Thyroid gland (tissue), 4 donors: ENCODE measurements at regions not wholly inside any gene's neighbourhood (a gene's known extent, or its start where the extent isn't known, plus 50 kb on each side); places are given as distances from the start of the nearest gene placed in this dataset.

Source experiments
- DNase-seq, 2 donors: peaks; one replicate each; pipeline ENCODE4 v3.0.0-alpha.2; 2019
- H3K27ac ChIP-seq, 3 donors: fragments of 200-600 bp; sonication (generic); 1 replicate in 2 of 3; 2 replicates in 1 of 3; pipeline ENCODE4 v1.5.1; 2016 to 2019; ENCODE audit warnings: mild to moderate bottlenecking in 1 of 3, moderate library complexity in 1 of 3
- H3K27me3 ChIP-seq: fragments of 200-600 bp; sonication (generic); one replicate; pipeline ENCODE4 v1.5.1; 2019
- H3K36me3 ChIP-seq, 2 donors: fragments of 200-600 bp; sonication (generic); one replicate each; pipeline ENCODE4 v1.5.1; 2016 to 2019
- H3K4me1 ChIP-seq, 2 donors: fragments of 200-600 bp; sonication (generic); one replicate each; pipeline ENCODE4 v1.5.1; 2017 to 2019
- H3K4me3 ChIP-seq, 3 donors: fragments of 200-600 bp; sonication (generic); replicated peaks in 1 of 3; 1 replicate in 2 of 3; 2 replicates in 1 of 3; pipeline ENCODE4 v1.5.1; 2016; ENCODE audit warnings: mild to moderate bottlenecking in 1 of 3
- H3K9me3 ChIP-seq: fragments of 200-600 bp; sonication (generic); one replicate; pipeline ENCODE4 v1.5.1; 2017
- POLR2A ChIP-seq, 2 donors: fragments of 450-650 bp; IDR thresholded peaks; one replicate each; pipeline ENCODE4 v1.6.1; 2017; ENCODE audit warnings: antibody characterized with exemption in 2 of 2, mild to moderate bottlenecking in 2 of 2, moderate library complexity in 1 of 2
- WGBS, 2 donors: methylation state at CpG; one replicate each; pipeline ENCODE4 v1.1.5; 2017; 5-methylcytosine and 5-hydroxymethylcytosine counted together
- intact Hi-C: fragments of 100-400 bp; cut with DNase I; formaldehyde crosslinking; loops from one replicate; pipeline ENCODE4 v1.15.1; 2023
- TF ChIP-seq, protein P1 (sequence below), 6 experiments: fragments of 200-600 bp in 3 of 6; fragments of 450-650 bp in 3 of 6; sonication (generic) in 3 of 6; IDR thresholded peaks; one replicate each; pipeline ENCODE4 v1.5.1; 2016 to 2019; ENCODE audit warnings: antibody characterized with exemption in 6 of 6, mild to moderate bottlenecking in 2 of 6, inconsistent platforms in 1 of 6, moderate library complexity in 1 of 6

DNA sequence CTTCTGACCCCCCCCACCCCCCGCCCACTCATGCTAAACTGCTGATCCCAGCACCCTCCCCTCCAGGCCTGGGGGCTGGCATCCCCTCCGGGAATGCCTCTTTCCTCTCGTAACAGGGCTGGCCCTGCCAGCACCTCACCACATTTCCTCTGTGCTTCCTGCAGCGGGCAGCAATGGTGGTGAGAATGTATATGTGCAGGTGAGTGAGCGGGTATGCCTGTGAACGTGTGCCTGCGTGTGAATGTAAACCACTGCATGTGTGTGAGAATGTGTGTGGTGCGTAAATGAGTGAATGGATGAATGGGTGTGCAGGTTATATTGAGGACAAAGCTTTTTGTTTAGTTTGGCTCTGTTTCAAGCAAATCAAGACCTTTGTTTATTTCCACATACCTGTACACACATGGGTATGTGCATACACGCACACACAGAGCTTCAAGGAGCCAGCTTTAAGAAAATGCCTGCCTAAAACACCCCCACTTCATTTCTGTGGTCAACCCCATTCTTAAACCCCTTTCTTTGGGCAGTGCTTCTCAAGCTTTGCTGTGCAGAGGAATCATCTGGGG lies 95.7 kb upstream of the SHB start:
- Histone ChIP-seq H3K36me3 (no peaks in the 10 kb centered on the region), H3K27ac (no peak overlapping the region), H3K27me3 (no peaks in the 10 kb centered on the region), H3K9me3 (no peaks in the 10 kb centered on the region), H3K4me1 (no peaks in the 10 kb centered on the region), H3K4me3 (no peak overlapping the region)
- DNase-seq, result no peak
- TF ChIP-seq, protein P1, sequence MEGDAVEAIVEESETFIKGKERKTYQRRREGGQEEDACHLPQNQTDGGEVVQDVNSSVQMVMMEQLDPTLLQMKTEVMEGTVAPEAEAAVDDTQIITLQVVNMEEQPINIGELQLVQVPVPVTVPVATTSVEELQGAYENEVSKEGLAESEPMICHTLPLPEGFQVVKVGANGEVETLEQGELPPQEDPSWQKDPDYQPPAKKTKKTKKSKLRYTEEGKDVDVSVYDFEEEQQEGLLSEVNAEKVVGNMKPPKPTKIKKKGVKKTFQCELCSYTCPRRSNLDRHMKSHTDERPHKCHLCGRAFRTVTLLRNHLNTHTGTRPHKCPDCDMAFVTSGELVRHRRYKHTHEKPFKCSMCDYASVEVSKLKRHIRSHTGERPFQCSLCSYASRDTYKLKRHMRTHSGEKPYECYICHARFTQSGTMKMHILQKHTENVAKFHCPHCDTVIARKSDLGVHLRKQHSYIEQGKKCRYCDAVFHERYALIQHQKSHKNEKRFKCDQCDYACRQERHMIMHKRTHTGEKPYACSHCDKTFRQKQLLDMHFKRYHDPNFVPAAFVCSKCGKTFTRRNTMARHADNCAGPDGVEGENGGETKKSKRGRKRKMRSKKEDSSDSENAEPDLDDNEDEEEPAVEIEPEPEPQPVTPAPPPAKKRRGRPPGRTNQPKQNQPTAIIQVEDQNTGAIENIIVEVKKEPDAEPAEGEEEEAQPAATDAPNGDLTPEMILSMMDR (IDR thresholded peaks at IDR 0.05), result no peak
- TF ChIP-seq POLR2A (IDR thresholded peaks at IDR 0.05), result no peak
- WGBS, 2 donors, result 82 to 88% methylated on average over 9 of the region's 9 CpGs
- intact Hi-C loops, result no loop called here

DNA sequence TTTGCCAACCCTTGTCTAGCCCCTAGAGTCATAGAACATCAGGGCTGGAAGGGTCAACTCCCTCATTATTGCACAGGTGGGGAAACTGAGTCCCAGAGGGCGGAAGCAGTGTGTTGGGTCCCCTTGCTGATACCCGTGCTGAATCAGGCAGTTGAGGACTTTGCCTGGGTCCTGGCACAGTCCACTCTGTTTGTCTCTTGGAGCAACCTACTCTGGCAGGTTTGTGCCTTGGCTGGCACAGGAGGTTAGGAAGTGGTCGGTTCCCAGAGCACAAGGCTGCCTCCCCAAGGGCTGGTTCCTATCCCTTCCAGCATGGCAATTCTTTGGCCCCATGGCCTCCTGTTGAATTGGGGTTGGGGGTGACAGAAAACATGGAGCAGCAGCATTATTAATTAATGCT lies 94.5 kb upstream of the SHB start:
- intact Hi-C loops, result no loop called here
- Histone ChIP-seq H3K27ac (no peak overlapping the region), H3K4me3 (no peak overlapping the region), H3K27me3 (no peaks in the 10 kb centered on the region), H3K9me3 (no peaks in the 10 kb centered on the region), H3K4me1 (no peaks in the 10 kb centered on the region), H3K36me3 (no peaks in the 10 kb centered on the region)
- TF ChIP-seq, protein P1 (IDR thresholded peaks at IDR 0.05), result no peak
- no peak for TF ChIP-seq POLR2A (IDR thresholded peaks at IDR 0.05)
- WGBS, 2 donors, result 83 to 84% methylated on average over 3 of the region's 3 CpGs
- DNase-seq, result no peak

DNA sequence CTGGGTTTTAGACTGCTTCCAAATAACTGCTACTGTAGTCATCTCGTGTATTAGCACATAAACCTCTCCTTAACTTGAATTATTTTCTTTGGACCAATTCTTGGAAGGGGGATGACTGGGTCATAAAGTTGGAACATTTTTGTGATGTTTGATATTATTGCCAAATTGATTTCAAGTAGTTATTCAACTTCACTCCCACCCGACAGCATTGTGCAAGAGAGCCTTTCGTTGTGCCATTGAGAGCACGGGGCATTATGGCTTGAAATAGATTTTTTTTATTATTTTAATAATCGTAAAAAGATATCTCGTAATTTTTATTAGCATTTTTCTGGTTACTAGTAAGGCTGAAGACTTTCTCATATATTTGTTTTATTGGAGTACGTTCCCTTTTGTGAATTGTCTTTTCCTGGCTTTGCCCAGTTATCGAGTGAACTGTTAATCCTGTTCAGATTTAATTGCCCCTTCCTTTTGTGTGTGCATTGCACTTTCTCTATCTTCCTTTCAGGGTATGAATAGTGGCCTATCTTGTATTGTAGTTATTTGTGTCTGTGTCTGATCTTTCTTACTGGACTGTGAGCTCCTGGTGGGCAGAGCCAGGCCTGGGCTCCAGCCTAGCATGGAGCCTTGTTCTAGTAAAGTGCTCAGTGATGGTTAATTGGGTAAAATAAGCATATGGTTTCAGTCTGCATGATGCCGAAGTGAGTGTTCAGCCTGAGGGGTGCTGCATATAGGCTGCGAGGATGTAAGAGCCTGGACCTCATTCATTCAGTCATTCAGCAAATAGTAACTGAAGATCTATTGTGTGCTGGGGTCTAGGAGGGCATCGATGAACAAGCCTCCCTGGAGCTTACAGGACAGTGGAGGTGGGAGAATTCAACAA lies 93.5 kb upstream of the SHB start:
- DNase-seq, result no peak
- WGBS, 2 donors, result 77 to 82% methylated on average over 11 of the region's 11 CpGs
- no peaks in the 10 kb centered on the region for H3K4me1 ChIP-seq
- intact Hi-C loops, result no loop called here
- H3K36me3 ChIP-seq, result no peaks in the 10 kb centered on the region
- no peak overlapping the region for H3K27ac ChIP-seq
- TF ChIP-seq, protein P1 (IDR thresholded peaks at IDR 0.05), result no peak
- no peak for TF ChIP-seq POLR2A (IDR thresholded peaks at IDR 0.05)
- no peaks in the 10 kb centered on the region for H3K27me3 ChIP-seq
- H3K9me3 ChIP-seq, result no peaks in the 10 kb centered on the region
- no peak overlapping the region for H3K4me3 ChIP-seq

DNA sequence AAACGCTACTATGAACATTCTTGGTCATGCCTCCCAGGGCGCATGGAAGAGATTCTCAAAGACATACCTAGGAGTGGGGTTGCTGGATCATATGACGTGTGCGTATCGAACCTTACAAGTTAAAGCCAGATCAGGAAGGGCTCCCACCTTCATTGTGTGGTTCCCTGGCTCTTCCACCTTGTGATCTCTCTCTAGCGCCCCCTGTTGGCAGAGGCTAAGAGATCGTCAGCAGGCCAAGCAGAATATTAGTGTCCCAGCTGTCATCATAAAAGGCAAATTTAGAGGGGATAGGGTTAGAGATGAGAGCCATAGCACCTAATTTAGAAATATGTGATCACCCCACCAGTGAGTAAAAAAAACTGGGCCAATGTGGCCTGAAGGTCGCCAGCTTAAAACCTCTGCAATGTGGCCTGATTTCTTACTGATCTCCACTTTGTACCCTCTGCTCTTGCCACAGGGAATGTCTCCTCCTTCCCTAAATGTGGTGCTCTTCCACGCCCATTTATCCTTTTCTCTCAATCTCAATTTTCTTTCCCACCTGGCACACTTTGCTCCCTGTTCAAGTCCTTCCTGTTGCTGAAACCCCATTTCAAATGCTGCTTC lies 91.7 kb upstream of the SHB start:
- Histone ChIP-seq H3K9me3 (no peaks in the 10 kb centered on the region), H3K4me3 (no peak overlapping the region), H3K27ac (no peak overlapping the region), H3K27me3 (no peaks in the 10 kb centered on the region), H3K4me1 (no peaks in the 10 kb centered on the region), H3K36me3 (no peaks in the 10 kb centered on the region)
- intact Hi-C loops, result no loop called here
- TF ChIP-seq POLR2A (IDR thresholded peaks at IDR 0.05), result no peak
- TF ChIP-seq, protein P1 (IDR thresholded peaks at IDR 0.05), result peak; percentile 56 to 87 (median 66)
- peak; percentile 65 to 75 for DNase-seq
- 43 to 45% methylated on average over 9 of the region's 9 CpGs for WGBS, 2 donors

DNA sequence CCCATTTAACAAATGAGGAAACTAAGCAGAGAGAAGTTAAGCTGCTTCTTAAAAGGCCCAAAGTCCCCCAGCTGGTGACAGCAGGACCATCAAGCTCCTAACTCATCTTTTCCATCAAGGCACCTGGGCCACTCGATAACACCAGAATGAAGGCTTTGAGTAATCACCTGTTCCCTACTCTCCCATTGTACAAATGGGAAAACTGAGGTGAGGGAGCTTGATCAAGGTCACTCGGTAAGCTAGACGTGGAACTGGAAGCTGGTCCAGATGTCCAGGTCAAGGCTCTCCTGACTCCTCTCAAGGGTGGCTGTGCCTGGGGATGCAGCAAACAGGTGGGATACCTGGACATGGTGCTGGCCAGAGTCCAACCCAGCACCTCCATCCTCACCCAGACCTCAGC lies 90.6 kb upstream of the SHB start:
- TF ChIP-seq POLR2A (IDR thresholded peaks at IDR 0.05), result no peak
- TF ChIP-seq, protein P1 (IDR thresholded peaks at IDR 0.05), result no peak
- Histone ChIP-seq H3K27ac (no peak overlapping the region), H3K9me3 (no peaks in the 10 kb centered on the region), H3K4me3 (no peak overlapping the region), H3K36me3 (no peaks in the 10 kb centered on the region), H3K4me1 (no peaks in the 10 kb centered on the region), H3K27me3 (no peaks in the 10 kb centered on the region)
- DNase-seq, result no peak
- WGBS, 2 donors, result 90 to 97% methylated on average over 3 of the region's 3 CpGs
- intact Hi-C loops, result loop anchor here (5.0 kb wide), 1 partner anchor 247 kb away; no protein-coding TSS in a partner anchor
